ENCODE measurements at regions not wholly inside any gene's neighbourhood (a gene's known extent, or its start where the extent isn't known, plus 50 kb on each side); places are given as distances from the start of the nearest gene placed in this dataset.

DNA sequence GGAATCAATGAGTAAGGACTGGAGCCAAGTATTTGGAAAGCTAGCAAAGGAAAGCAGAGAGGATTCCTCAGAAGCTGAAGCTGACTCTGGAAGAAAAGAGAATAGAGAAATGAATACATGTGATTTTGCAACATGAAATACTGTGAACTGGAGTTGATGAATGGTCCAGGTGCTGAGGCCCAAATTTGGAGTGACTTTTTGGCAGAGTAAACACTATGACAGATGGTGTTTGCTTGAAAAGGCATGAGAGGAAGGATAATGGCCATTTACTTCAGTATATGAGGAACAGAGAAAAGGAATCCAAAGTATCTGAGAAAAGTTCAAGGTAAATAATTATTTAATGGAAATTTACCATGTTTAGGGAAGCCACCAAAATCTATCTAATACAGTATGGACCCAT lies 236.7 kb downstream of the SLITRK2 start:
- TF ChIP-seq EZH2 (IDR thresholded peaks at IDR 0.05; ENCODE audit: low read length): no peak
- TF ChIP-seq, protein P1, sequence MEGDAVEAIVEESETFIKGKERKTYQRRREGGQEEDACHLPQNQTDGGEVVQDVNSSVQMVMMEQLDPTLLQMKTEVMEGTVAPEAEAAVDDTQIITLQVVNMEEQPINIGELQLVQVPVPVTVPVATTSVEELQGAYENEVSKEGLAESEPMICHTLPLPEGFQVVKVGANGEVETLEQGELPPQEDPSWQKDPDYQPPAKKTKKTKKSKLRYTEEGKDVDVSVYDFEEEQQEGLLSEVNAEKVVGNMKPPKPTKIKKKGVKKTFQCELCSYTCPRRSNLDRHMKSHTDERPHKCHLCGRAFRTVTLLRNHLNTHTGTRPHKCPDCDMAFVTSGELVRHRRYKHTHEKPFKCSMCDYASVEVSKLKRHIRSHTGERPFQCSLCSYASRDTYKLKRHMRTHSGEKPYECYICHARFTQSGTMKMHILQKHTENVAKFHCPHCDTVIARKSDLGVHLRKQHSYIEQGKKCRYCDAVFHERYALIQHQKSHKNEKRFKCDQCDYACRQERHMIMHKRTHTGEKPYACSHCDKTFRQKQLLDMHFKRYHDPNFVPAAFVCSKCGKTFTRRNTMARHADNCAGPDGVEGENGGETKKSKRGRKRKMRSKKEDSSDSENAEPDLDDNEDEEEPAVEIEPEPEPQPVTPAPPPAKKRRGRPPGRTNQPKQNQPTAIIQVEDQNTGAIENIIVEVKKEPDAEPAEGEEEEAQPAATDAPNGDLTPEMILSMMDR (optimal IDR thresholded peaks at IDR 0.05 in 1 of 3, IDR thresholded peaks at IDR 0.05 in 1 of 3, conservative IDR thresholded peaks at IDR 0.05 in 1 of 3; ENCODE audit: extremely low read depth in 1 of 3, insufficient read depth in 2 of 3, low read length in 3 of 3): no peak

All from keratinocyte (primary cell).